Stimulated activated naive CD8-positive, alpha-beta T cell treated with anti-CD3 and anti-CD28 coated beads, Interleukin-15, amount 100 ng/mL, for 72 hours (primary cell): ENCODE measurements at regions not wholly inside any gene's neighbourhood (a gene's known extent, or its start where the extent isn't known, plus 50 kb on each side); places are given as distances from the start of the nearest gene placed in this dataset.
"Not testable (repeated sequence)": the region's sequence is repeated elsewhere in the genome, so short reads cannot be mapped to it uniquely, and the experiment has no call there.

Experiments
- ATAC-seq: fragments of 150-1000 bp; cut with Tn5 transposase; 2 replicates; pipeline ENCODE4 v1.10.0; 2021; ENCODE audit warnings: mild to moderate bottlenecking, moderate library complexity
- DNase-seq, 2 donors: peaks; one replicate each; pipeline ENCODE4 v3.0.0; 2021 to 2022
- H3K27ac Mint-ChIP-seq, 2 donors: one replicate each; pipeline ENCODE4 v1.8.0; 2022; ENCODE audit warnings: mild to moderate bottlenecking in 2 of 2, mixed read lengths in 2 of 2, moderate library complexity in 2 of 2
- H3K27me3 Mint-ChIP-seq: one replicate; pipeline ENCODE4 v1.8.0; 2022; ENCODE audit warnings: mixed read lengths
- H3K4me1 Mint-ChIP-seq: one replicate; pipeline ENCODE4 v1.8.0; 2022; ENCODE audit warnings: mild to moderate bottlenecking, mixed read lengths
- H3K4me3 Mint-ChIP-seq, 2 donors: one replicate each; pipeline ENCODE4 v1.8.0; 2022; ENCODE audit warnings: mild to moderate bottlenecking in 2 of 2, mixed read lengths in 2 of 2, moderate library complexity in 1 of 2
- H3K9me3 Mint-ChIP-seq, 2 donors: one replicate each; pipeline ENCODE4 v1.8.0; 2022; ENCODE audit warnings: mixed read lengths in 2 of 2

DNA sequence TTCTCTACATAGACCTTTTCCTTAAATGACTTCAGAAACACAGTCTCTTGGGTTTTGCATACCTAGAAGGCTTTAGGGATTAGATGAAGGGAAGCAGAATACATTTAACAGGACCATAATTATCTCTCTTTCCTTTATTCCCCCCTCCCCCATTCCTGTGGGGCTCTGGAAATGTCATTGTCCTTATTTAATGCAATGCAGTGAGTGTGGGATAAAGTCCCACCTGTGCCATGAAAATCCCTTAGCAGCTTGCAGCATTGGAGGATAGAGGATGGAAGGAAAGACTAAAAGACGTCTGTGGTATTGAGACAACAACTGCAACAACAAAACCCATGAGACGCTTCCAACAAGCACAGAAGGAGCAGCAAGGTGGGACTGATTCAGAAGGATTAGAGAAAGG lies 117.8 kb upstream of the DCC start:
- Mint-ChIP-seq H3K27ac (no peak overlapping the region), H3K27me3 (no peaks in the 10 kb centered on the region), H3K9me3 (no peaks in the 10 kb centered on the region), H3K4me3 (no peak overlapping the region), H3K4me1 (no peaks in the 10 kb centered on the region)
- ATAC-seq (no peak), DNase-seq (no peak)

DNA sequence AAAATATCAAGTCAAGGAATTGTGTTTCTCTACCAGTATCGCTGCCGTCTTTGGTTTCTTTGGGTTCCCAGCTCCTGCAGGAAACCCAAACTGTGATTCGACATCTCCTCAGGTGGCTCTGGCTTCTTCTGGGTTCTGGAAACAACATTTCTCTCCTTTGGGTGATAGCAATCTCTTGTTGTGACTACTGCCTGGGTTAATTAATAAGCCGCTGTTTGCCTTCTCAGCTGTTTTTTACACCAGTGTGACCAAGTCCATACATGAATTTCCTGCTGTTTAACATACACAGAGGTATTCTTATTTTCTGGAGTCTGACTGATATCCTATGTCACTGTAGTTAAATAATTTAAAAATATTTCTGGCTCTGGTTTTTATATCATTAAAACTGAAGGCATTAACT lies 112.5 kb upstream of the DCC start:
- DNase-seq: no peak
- Mint-ChIP-seq H3K27me3 (no peaks in the 10 kb centered on the region), H3K4me3 (no peak overlapping the region), H3K27ac (no peak overlapping the region), H3K9me3 (no peaks in the 10 kb centered on the region), H3K4me1 (no peaks in the 10 kb centered on the region)
- ATAC-seq: no peak

DNA sequence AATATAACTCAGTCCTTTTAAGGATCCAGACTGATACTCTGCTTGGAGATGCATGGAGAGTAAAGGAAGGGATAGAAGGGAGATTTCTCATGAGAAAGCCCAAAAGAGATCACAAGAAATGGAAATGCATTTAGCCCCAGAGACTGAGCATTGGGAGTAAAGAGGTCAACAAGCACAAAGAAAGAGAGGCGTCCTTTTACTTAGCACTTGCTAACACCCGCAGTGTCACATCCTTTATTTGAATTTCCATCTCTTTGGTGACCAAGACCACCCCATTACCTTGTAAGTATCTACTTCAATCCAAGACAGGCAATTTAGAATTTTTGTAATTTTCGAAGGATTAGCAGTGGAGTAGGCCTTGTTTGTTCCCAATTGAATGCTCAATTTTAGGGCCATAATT lies 111.8 kb upstream of the DCC start:
- Mint-ChIP-seq H3K4me3 (no peak overlapping the region), H3K9me3 (no peaks in the 10 kb centered on the region), H3K27me3 (no peaks in the 10 kb centered on the region), H3K4me1 (no peaks in the 10 kb centered on the region), H3K27ac (no peak overlapping the region)
- ATAC-seq (no peak), DNase-seq (no peak)

DNA sequence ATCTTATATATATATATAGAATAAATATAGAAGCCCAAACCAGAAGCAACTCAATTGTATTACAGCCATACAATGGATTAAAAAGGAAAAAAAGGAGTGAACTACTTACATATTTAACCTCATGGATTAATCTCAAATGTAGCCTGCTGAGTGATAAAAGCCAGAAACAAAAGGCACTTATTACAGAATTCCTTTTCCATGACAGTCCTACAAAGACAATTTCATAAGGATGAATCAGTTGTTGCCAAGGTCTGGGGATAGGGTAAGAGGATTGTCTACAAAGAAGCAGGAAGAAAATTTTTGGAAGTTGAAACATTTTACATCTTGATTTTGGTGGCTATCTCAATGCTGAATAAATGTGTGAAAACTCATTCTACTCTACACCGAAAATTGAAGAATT lies 103.9 kb upstream of the DCC start:
- H3K4me3 Mint-ChIP-seq: no peak overlapping the region
- ATAC-seq: no peak
- H3K4me1 Mint-ChIP-seq: no peaks in the 10 kb centered on the region
- H3K9me3 Mint-ChIP-seq: peaks cover 0 to 4% of the 10 kb centered on the region in 2 donors
- H3K27me3 Mint-ChIP-seq: no peaks in the 10 kb centered on the region
- DNase-seq: no peak
- H3K27ac Mint-ChIP-seq: no peak overlapping the region

DNA sequence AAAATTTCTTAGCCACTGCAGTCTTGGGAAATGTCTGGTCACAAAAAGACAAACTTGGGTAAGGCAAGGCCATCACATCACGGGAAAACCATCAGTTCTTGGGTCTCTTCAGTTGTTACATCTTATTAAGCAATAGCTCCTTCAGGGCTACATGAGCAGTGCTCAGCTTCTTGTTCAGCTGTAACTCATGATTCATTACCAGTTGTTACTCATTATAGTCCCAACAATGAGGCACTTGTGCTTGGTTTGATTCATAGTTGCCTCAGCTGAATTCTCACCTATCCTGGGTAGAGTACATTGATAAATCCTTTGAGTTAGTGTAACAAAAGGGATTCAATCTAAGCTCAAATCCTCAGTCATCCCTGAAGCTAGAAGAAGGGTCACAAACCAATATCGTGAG lies 102.4 kb upstream of the DCC start:
- ATAC-seq (no peak), DNase-seq (no peak)
- peaks cover 0 to 4% of the 10 kb centered on the region in 2 donors for H3K9me3 Mint-ChIP-seq
- H3K27ac Mint-ChIP-seq: no peak overlapping the region
- no peak overlapping the region for H3K4me3 Mint-ChIP-seq
- H3K4me1 Mint-ChIP-seq: no peaks in the 10 kb centered on the region
- no peaks in the 10 kb centered on the region for H3K27me3 Mint-ChIP-seq

DNA sequence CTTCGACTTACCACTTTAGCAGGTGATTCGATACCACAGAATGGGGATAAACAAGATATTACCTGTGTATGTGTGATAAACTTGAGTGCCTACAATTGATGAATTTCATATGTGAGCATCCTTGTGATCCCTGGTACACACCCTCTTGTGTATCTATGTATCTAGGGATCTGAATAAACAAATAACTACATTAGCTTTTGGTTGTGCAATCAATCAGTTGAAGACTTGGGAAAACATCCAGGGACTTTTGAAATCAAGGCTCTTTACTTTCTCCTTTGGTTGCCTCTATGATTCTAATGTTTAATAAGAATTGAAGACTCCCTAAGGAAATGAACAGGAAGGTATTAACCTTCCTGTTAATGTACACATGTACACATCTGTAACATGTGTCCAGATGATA lies 97.3 kb upstream of the DCC start:
- Mint-ChIP-seq H3K4me3 (no peak overlapping the region), H3K4me1 (no peaks in the 10 kb centered on the region), H3K27me3 (no peaks in the 10 kb centered on the region), H3K9me3 (peaks cover 0 to 16% of the 10 kb centered on the region in 2 donors), H3K27ac (no peak overlapping the region)
- no peak for DNase-seq
- no peak for ATAC-seq

DNA sequence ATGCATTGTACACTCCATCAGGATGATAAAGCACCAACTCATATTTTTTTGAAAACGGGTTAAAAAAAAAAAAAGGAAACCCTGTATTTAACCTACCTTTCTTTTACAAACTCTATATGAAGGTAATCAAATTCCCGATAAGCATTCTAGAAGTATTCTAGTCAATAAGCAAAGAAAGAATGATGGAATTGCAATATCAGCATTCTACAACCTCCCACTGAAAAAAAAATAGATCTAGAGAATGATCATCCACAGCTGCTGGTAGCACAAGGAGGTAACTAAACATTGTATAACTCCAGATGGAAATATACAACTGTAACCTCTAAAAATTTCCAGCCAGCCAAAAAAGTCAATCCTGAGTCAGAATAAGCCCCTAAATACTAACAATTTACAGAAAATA lies 95.3 kb upstream of the DCC start:
- no peaks in the 10 kb centered on the region for H3K4me1 Mint-ChIP-seq
- H3K9me3 Mint-ChIP-seq: peaks cover 5 to 12% of the 10 kb centered on the region in 2 donors
- DNase-seq (no peak), ATAC-seq (no peak)
- H3K4me3 Mint-ChIP-seq: no peak overlapping the region
- no peaks in the 10 kb centered on the region for H3K27me3 Mint-ChIP-seq
- H3K27ac Mint-ChIP-seq: no peak overlapping the region

DNA sequence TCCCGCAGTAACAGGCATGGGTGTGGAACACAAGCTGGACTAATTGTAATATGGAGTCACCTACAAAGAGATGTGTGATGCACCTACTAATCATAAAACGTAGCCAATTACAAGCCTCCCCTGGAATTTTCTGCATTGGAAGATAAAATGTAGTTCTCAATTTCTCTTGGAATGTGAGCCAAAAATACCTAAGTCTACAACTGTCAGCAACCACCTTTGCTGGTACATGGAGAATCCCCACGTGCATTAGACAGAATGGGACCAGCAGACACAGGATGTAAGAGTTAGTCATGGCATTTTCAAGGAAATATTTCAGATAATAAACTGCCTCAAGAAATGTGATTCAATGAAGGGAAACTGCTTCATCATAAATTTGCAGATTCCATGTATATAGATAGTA lies 85.6 kb upstream of the DCC start:
- Mint-ChIP-seq H3K9me3 (peaks cover 4 to 9% of the 10 kb centered on the region in 2 donors), H3K27ac (no peak overlapping the region), H3K27me3 (no peaks in the 10 kb centered on the region), H3K4me3 (no peak overlapping the region), H3K4me1 (no peaks in the 10 kb centered on the region)
- DNase-seq (no peak), ATAC-seq (no peak)

DNA sequence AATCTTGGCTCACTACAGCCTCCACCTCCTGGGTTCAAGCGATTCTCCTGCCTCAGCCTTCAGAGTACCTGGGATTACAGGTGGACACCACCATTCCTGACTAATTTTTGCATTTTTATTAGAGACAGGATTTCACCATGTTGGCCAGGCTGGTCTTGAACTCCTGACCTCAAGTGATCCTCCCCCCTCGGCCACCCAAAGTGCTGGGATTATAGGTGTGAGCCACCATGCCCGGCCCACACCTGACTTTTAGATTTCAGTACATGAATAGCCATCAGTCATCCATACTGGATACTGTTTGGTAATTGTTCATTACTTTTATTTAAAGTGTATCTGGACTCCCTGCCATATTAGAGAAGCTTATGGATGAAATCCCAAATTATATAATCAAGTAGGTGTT lies 82.6 kb upstream of the DCC start:
- not testable (repeated sequence) for H3K9me3 Mint-ChIP-seq, H3K4me1 Mint-ChIP-seq, DNase-seq, H3K27me3 Mint-ChIP-seq, H3K4me3 Mint-ChIP-seq, H3K27ac Mint-ChIP-seq, ATAC-seq

DNA sequence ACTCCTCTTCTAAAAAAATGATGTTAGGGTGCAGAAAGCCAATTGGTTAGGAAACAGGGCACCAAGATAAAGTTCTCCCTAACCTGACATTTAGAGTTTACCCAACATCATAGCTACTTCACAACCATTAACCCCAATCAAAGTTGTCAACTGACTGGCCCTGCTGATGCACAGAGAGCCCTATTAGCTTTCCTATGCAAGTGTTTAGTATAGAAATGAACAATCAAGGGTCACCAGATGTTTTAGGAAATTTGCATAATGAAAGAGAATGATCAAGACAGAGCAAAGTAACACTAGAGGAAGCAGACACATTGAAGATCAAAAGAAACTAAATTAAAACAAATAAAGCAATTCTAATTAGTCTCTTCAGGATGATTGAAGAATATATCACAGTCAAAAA lies 64.2 kb upstream of the DCC start:
- Mint-ChIP-seq H3K27ac (no peak overlapping the region), H3K27me3 (no peaks in the 10 kb centered on the region), H3K4me1 (no peaks in the 10 kb centered on the region), H3K4me3 (no peak overlapping the region), H3K9me3 (no peaks in the 10 kb centered on the region)
- DNase-seq (no peak), ATAC-seq (no peak)

DNA sequence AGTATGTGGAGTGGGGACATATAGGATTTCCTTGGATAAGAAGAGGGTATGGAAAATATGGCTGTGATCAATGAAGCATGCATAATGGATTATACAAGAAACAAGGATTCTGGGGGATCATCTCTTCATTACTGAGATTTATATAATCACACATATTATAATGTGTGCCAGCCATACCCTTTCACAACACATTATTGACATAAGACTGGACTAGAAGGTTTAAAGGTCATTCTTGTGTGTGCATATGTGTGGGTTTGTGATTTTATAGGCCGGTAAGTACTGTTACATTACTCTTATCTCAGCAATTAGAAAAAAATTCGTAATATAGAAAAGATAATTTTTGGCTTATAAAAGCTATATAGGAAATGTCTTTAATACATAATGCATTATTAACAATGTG lies 62.2 kb upstream of the DCC start:
- no peak for ATAC-seq
- H3K27me3 Mint-ChIP-seq: no peaks in the 10 kb centered on the region
- H3K4me3 Mint-ChIP-seq: no peak overlapping the region
- DNase-seq: no peak
- no peaks in the 10 kb centered on the region for H3K4me1 Mint-ChIP-seq
- H3K9me3 Mint-ChIP-seq: no peaks in the 10 kb centered on the region
- no peak overlapping the region for H3K27ac Mint-ChIP-seq

DNA sequence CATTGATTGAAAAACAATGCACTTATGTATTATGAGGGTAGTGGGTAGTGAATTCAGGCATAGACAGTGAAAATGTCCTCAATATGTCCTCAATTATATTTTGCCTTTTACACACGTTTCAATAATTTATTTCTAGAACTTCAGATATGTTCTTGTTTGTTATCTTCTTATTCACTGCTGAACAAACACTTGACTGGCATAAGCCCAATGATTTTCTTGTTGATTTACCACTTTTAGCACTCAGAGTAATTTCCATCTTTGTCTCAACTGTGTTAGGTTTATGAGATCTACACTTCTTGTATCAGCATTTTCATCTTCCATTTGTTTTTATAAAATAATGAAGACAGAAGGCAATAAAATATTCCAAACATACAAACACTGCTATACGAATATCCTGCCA lies 61.8 kb upstream of the DCC start:
- ATAC-seq: no peak
- H3K4me1 Mint-ChIP-seq: no peaks in the 10 kb centered on the region

DNA sequence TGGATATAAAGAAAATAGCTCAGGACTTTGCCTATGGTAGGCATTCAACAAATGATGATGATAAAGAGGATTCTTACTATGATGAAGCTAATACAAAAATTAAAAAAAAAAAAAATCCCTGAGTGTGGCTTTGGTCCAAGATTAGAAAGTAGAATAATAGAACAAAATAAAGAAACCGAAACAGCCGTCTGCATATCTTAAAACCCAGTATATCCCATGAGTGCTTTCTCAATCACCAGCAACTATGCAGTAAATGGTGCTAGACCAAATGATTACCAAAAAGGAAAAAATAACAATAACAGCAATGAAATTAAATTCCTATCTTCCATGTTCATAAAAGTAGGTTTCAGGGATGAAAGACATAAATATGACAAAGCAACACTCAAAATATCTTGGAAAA lies 59.3 kb upstream of the DCC start:
- Mint-ChIP-seq H3K4me3 (no peak overlapping the region), H3K9me3 (no peaks in the 10 kb centered on the region), H3K4me1 (no peaks in the 10 kb centered on the region), H3K27me3 (no peaks in the 10 kb centered on the region), H3K27ac (no peak overlapping the region)
- no peak for ATAC-seq
- no peak for DNase-seq

More for the DNA sequence above, 61.8 kb upstream of the DCC start:
- Mint-ChIP-seq H3K27me3 (no peaks in the 10 kb centered on the region), H3K9me3 (no peaks in the 10 kb centered on the region), H3K27ac (no peak overlapping the region), H3K4me3 (no peak overlapping the region)
- DNase-seq: no peak

DNA sequence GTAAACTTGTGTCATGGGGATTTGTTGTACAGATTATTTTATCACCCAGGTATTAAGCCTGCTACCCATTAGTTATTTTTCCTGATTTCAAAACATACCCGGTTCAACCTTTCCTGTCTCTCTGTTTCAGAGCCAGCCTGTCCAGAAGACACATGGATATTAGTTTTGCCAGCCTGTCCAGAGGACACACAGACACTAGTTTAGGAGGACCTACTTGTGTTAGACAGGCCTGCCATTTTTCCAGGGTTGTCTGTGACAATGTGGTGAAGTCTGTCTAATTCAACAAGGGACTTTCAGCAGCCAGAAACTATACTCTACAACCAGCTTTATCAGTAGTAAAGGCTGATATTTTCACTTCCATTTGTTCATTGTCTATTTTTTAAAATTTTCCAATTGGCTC lies 56.1 kb upstream of the DCC start:
- ATAC-seq: no peak
- Mint-ChIP-seq H3K27me3 (no peaks in the 10 kb centered on the region), H3K27ac (no peak overlapping the region), H3K9me3 (no peaks in the 10 kb centered on the region), H3K4me3 (no peak overlapping the region), H3K4me1 (no peaks in the 10 kb centered on the region)
- DNase-seq: no peak

DNA sequence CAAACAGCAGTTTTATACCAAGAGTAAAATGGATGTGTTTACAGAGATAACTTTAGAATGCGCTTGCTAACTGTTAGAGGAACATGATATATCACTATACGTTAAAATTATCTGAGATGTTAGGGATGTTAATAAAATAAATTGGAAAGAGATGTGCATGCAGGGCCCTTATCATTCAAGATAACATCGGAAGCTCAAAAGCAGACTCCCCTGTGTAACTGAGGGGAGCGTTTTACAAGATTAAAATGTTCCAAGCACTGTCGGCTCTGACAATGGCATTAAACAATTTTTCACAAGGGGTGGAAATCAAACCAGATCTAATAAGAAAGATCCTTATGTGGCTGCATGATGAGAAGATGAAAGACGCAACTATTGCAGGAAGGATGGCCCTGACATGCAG lies 53.3 kb upstream of the DCC start:
- Mint-ChIP-seq H3K4me3 (no peak overlapping the region), H3K4me1 (no peaks in the 10 kb centered on the region), H3K27ac (no peak overlapping the region), H3K27me3 (no peaks in the 10 kb centered on the region), H3K9me3 (no peaks in the 10 kb centered on the region)
- ATAC-seq (no peak), DNase-seq (no peak)

DNA sequence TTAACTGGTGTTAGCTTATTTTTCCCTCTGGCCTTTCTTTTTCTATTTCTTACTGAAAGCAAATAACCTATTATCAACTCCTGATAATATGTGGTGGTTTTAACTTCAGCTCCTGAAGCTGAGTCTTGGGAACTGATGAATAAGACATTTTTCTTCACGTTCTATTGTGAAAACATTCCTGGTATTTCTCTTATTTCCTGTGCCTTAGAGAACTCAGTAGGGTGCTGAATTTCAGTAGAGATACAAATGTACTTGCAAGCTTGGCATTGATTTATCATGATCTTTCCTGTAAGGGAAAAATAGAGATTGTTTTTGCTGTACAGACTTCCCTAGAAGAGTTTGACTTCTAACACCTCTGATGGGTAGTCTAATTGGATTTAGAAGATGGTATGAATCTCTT lies 52.8 kb upstream of the DCC start:
- Mint-ChIP-seq H3K9me3 (no peaks in the 10 kb centered on the region), H3K27ac (no peak overlapping the region), H3K4me3 (no peak overlapping the region), H3K27me3 (no peaks in the 10 kb centered on the region), H3K4me1 (no peaks in the 10 kb centered on the region)
- no peak for ATAC-seq
- DNase-seq: no peak

DNA sequence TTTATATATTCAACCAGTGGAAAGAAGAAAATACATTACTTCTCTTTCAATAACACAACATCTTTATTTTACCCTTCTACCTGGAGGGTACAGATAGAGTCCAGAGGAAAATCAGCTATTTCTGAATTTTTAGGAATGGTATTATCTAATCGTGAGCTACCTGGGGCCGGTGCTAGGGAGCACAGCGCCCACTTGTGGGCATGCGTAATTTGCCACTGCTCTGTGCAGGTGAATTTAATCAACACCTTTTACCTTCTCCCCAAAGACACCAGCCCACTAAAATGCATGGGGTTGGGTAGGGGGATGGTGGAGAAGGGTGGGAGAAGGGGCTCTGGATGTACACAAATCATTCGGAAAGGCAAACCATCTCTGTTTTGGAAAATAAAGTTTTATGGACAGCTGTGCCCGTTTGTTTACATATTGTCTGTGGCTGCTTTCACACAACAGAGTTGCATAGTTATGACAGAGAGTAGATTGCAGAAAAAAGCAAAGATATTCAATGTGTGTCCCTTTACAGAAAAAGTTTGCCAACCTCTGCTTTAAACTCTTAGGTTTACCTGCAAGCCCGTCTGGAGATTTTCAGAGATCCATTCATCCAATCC lies 51.5 kb upstream of the DCC start:
- Mint-ChIP-seq H3K4me1 (no peaks in the 10 kb centered on the region), H3K27ac (no peak overlapping the region), H3K4me3 (no peak overlapping the region), H3K27me3 (no peaks in the 10 kb centered on the region), H3K9me3 (no peaks in the 10 kb centered on the region)
- DNase-seq (no peak), ATAC-seq (no peak)
